PC-9 (cell line): ENCODE measurements at regions not wholly inside any gene's neighbourhood (a gene's known extent, or its start where the extent isn't known, plus 50 kb on each side); places are given as distances from the start of the nearest gene placed in this dataset.

Experiments used
- CTCF ChIP-seq: fragments of 200-600 bp; sonication (generic); conservative IDR thresholded peaks from 2 replicates; pipeline ENCODE4 v1.6.1; 2017; ENCODE audit warnings: mixed run types, antibody characterized with exemption, mild to moderate bottlenecking, moderate library complexity
- EZH2 ChIP-seq: fragments of 200-600 bp; sonication (generic); IDR thresholded peaks from 2 replicates; pipeline ENCODE4 v1.8.0; 2017; ENCODE audit warnings: antibody characterized with exemption, low read depth

- TF ChIP-seq CTCF (no peak), EZH2 (no peak)
Observed at GRCh38 chr15:46307746-46308145, 672.9 kb downstream of the SQOR start.
